ENCODE measurements at regions not wholly inside any gene's neighbourhood (a gene's known extent, or its start where the extent isn't known, plus 50 kb on each side); places are given as distances from the start of the nearest gene placed in this dataset.
"Not testable (repeated sequence)": the region's sequence is repeated elsewhere in the genome, so short reads cannot be mapped to it uniquely, and the experiment has no call there.

GRCh38 chrX:96578781-96579180, 105.9 kb upstream of the DIAPH2 start:
- no peak for TF ChIP-seq CTCF (IDR thresholded peaks at IDR 0.05; ENCODE audit: low read depth, low read length)
- DNase-seq (ENCODE audit: extremely low read depth, low read depth), result no peak

GRCh38 chrX:96579252-96579651, 105.4 kb upstream of the DIAPH2 start:
- no peak for DNase-seq (ENCODE audit: extremely low read depth, low read depth)
- TF ChIP-seq CTCF (IDR thresholded peaks at IDR 0.05; ENCODE audit: low read depth, low read length), result no peak

- no peak for TF ChIP-seq CTCF (IDR thresholded peaks at IDR 0.05; ENCODE audit: low read depth, low read length)
- no peak for DNase-seq (ENCODE audit: extremely low read depth, low read depth)
Observed at GRCh38 chrX:96590403-96590802, 94.2 kb upstream of the DIAPH2 start.

GRCh38 chrX:96591421-96591820, 93.2 kb upstream of the DIAPH2 start:
- DNase-seq (ENCODE audit: extremely low read depth, low read depth), result no peak
- TF ChIP-seq CTCF (IDR thresholded peaks at IDR 0.05; ENCODE audit: low read depth, low read length), result no peak

- not testable (repeated sequence) for DNase-seq (ENCODE audit: extremely low read depth, low read depth)
Observed at GRCh38 chrX:96597847-96598246, 86.8 kb upstream of the DIAPH2 start.

GRCh38 chrX:96611619-96612362, 72.9 kb upstream of the DIAPH2 start:
- no peak for TF ChIP-seq CTCF (IDR thresholded peaks at IDR 0.05; ENCODE audit: low read depth, low read length)
- DNase-seq (ENCODE audit: extremely low read depth, low read depth), result peak; percentile 45

DNA sequence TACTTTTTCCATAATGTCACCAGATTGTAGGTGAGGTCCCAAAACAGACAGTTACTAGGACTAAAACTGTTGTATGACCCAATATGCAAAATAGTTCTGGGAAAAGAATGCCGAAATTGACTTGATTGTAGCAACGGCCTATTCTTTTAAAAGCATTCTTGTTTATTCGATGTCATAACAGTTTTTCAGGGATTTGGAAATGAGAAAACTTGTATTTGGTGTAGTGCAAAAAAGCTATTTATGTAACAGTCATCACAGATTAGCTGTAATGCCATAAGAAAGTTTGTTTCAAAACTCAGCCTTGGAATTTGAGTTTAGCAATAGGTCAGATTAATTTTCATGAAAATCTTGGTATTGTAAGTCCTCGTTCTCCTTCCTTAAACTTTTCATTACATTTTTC, 69.2 kb upstream of the DIAPH2 start:
- peak; percentile 24 for DNase-seq (ENCODE audit: extremely low read depth, low read depth)
- no peak for TF ChIP-seq CTCF (IDR thresholded peaks at IDR 0.05; ENCODE audit: low read depth, low read length)

DNA sequence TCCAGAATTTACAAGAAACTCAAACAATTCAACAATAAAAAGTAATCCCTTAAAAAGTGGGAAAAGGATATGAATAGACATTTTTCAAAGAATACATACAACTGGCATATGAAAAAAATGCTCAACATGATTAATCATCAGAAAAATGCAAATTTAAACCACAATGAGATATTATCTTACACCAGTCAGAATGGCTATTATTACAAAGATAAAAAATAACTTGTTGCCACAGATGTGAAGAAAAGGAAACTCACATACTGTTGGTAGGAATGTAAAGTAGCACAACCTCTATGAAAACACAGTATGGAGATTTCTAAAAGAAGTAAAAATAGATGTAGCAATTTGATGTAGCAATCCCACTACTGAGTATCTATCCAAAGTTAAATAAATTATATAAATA, 65.1 kb upstream of the DIAPH2 start:
- no peak for DNase-seq (ENCODE audit: extremely low read depth, low read depth)

More for the DNA sequence above, 65.1 kb upstream of the DIAPH2 start:
- TF ChIP-seq CTCF (IDR thresholded peaks at IDR 0.05; ENCODE audit: low read depth, low read length), result no peak

All from AG09319 (cell line).